Activated T-cell treated with anti-CD3 and anti-CD28 coated beads, Interleukin-2, amount 50 U/mL, for 72 hours (primary cell): ENCODE measurements at regions not wholly inside any gene's neighbourhood (a gene's known extent, or its start where the extent isn't known, plus 50 kb on each side); places are given as distances from the start of the nearest gene placed in this dataset.

Experiments
- ATAC-seq, 2 donors: fragments of 150-1000 bp; cut with Tn5 transposase; replicated peaks in 1 of 2; 2 replicates each; pipeline ENCODE4 v1.10.0; 2021; ENCODE audit warnings: moderate library complexity in 2 of 2, mild to moderate bottlenecking in 1 of 2
- DNase-seq, 2 donors: peaks; one replicate each; pipeline ENCODE4 v3.0.0; 2021 to 2022; ENCODE audit warnings: mixed read lengths in 1 of 2
- H3K27ac Mint-ChIP-seq: one replicate; pipeline ENCODE4 v1.8.0; 2022; ENCODE audit warnings: mild to moderate bottlenecking, moderate library complexity, mixed read lengths
- H3K27me3 Mint-ChIP-seq: one replicate; pipeline ENCODE4 v1.8.0; 2022; ENCODE audit warnings: low read depth, mixed read lengths
- H3K36me3 Mint-ChIP-seq, 2 donors: one replicate each; pipeline ENCODE4 v1.8.0; 2022; ENCODE audit warnings: mixed read lengths in 2 of 2, mild to moderate bottlenecking in 1 of 2; ENCODE audit not compliant: insufficient read depth in 2 of 2
- H3K4me1 Mint-ChIP-seq: one replicate; pipeline ENCODE4 v1.8.0; 2022; ENCODE audit warnings: low read depth, mixed read lengths
- H3K4me3 Mint-ChIP-seq, 2 donors: one replicate each; pipeline ENCODE4 v1.8.0; 2022; ENCODE audit warnings: mild to moderate bottlenecking in 2 of 2, mixed read lengths in 2 of 2, moderate library complexity in 2 of 2
- H3K9me3 Mint-ChIP-seq, 2 donors: one replicate each; pipeline ENCODE4 v1.8.0; 2022; ENCODE audit warnings: mixed read lengths in 2 of 2

DNA sequence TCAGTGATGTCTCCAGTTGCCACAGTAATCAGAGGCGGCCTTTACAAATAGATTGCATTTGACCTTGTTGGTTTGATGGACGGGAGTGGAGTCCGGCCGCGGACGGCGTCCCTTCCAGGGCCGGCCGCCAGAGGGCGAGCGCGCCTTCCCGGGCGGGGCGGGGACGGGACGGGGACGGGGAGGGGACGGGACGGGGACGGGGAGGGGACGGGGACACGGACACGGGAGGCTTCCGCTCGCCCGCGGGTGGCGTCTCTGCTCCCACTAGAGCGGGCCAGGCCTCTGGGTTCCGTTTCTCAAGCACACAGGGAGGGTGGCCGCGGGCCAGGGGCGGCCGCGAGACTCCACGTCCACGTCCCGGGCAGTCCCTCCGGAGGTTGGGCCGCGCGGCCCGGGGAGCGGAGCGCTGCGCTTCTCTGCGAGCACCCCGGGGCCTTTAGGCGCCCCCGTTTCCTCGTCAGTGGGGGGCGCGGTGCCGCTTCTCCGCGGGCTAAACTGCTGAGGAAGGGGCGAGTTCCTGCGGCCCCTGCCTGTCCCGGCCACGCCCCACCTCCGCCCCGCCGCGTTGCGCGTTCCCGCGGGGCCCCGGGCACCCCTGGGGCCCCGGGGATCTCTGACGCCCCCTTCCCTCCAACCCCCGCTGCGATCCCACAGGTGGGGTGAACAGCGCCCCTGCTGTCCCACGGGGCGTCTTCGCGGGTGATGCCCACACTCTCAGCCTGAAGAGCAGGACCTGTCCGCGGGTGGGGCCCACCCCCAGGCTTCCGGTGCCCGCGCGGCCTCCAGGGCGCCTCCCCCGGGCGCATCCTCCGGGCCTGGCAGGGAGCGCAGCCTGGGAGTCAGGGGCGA lies 84.2 kb upstream of the MKI67 start:
- peak overlapping the region; percentile 24 for H3K27ac Mint-ChIP-seq
- peaks cover 14% of the 10 kb centered on the region for H3K4me1 Mint-ChIP-seq
- DNase-seq (peak; percentile 77 to 88), ATAC-seq (peak; percentile 74 to 76)
- H3K27me3 Mint-ChIP-seq, result no peaks in the 10 kb centered on the region
- no peaks in the 10 kb centered on the region for H3K36me3 Mint-ChIP-seq
- no peaks in the 10 kb centered on the region for H3K9me3 Mint-ChIP-seq
- H3K4me3 Mint-ChIP-seq, result peak overlapping the region; percentile 76 to 80

DNA sequence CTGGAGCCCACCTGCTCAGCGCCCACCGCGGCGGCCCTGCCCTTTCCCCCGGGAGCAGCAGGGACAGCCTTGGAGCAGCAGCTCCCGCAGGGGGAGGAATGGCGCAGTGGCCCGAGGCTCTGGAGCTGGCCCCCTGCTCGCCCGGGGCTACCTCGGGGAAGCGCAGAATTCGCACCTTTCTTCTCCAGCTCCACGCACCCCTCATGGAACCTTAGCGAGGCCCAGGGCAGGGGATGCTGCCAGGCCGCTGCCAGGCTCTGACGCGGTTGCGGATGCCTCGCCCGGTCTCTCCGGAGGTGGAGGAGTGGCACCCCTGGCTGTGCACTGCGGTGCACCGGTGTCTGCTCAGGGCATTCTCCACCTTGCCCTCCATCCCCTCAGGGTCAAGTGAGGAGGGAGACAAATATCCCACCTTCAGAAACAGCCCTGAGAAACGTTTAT lies 84.9 kb upstream of the MKI67 start:
- Mint-ChIP-seq H3K4me3 (peak overlapping the region in 1 of 2 donors; percentile 76), H3K9me3 (no peaks in the 10 kb centered on the region), H3K4me1 (peaks cover 14% of the 10 kb centered on the region), H3K27ac (no peak overlapping the region), H3K27me3 (no peaks in the 10 kb centered on the region), H3K36me3 (no peaks in the 10 kb centered on the region)
- ATAC-seq (no peak), DNase-seq (peak in 1 of 2 donors; percentile 8)

DNA sequence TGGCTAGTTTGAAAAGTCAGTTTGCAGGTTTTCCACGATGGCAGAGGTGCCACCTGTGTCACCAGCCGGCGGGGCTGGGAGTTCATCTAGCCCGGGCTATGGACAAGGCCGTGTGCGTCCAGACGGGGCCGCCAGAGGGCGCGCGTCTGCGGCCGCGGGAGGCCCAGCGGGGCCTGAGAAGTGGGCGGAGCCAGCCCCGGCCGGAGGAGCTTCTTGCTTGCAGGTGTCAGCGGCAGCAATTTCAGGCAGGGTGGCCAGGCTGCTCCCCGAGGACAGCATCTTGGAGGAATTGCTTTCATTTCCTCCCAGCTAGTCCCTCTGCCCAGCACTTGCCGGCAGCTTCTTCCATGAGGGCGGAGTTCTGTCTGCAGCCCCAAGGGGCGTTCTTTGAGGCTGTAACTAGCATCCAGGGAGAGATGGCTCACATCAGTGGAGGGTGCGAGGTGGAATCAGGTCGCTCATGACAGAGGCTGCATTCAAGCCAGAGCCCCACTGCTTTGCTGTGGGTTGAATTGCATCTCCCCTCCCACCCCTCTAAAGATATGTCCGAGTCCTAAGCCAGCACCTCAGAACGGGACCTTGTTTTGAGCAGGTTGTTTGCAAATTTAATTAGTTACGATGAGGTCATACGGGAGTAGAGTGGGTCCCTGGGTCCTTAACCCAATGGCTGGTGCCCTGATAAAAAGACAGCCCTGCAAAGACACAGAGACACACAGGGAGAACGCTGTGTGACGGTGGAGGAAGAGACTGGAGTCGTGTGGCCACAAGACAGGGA lies 85.9 kb upstream of the MKI67 start:
- peak; percentile 89 to 92 for DNase-seq
- no peaks in the 10 kb centered on the region for H3K36me3 Mint-ChIP-seq
- no peaks in the 10 kb centered on the region for H3K27me3 Mint-ChIP-seq
- H3K27ac Mint-ChIP-seq, result no peak overlapping the region
- peak overlapping the region; percentile 71 to 76 for H3K4me3 Mint-ChIP-seq
- ATAC-seq, result peak; percentile 76 to 80
- H3K4me1 Mint-ChIP-seq, result peaks cover 14% of the 10 kb centered on the region
- no peaks in the 10 kb centered on the region for H3K9me3 Mint-ChIP-seq

DNA sequence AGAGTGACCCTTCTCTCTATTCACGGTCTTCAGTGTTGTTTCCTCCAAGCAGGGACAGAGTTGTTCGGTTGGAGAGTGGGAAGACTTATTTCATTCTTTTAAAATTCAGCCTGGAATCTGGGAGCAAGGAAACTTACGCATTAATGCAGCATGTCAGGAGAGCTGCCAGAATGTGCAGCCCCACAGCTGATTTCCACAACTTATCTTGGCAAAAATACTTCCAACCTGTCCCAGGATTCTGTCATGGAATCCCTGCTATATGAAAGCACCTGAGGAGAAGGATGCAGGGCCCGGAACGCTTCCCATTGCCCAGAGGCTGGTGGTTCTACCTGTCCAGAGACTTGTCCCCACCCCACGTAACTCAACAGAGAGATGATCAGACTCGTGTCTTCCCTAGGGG lies 86.9 kb upstream of the MKI67 start:
- H3K27ac Mint-ChIP-seq, result no peak overlapping the region
- no peak overlapping the region for H3K4me3 Mint-ChIP-seq
- peaks cover 14% of the 10 kb centered on the region for H3K4me1 Mint-ChIP-seq
- no peaks in the 10 kb centered on the region for H3K9me3 Mint-ChIP-seq
- no peaks in the 10 kb centered on the region for H3K27me3 Mint-ChIP-seq
- H3K36me3 Mint-ChIP-seq, result no peaks in the 10 kb centered on the region
- no peak for DNase-seq
- ATAC-seq, result no peak

DNA sequence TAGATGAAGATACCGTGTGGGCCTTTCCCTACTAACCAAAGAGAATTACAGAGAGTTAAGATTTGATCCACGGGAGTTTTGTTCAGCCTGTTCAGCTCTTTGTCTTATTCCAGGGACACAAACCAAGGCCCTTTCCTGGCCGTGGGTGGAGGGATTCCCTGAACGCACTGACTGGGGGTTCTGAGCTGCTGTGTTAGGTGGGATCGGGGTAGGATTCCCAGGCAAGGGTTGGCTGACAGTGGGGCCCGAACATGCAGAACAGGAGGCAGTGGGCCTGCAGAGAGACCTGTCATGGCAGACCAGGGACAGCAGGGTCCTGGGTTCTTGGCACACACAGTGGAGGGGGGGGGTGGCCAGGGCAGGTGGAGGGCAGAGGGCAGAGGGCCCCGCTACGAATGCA lies 89.5 kb upstream of the MKI67 start:
- H3K36me3 Mint-ChIP-seq, result no peaks in the 10 kb centered on the region
- DNase-seq (no peak), ATAC-seq (no peak)
- no peak overlapping the region for H3K27ac Mint-ChIP-seq
- no peak overlapping the region for H3K4me3 Mint-ChIP-seq
- H3K27me3 Mint-ChIP-seq, result no peaks in the 10 kb centered on the region
- peaks cover 16% of the 10 kb centered on the region for H3K4me1 Mint-ChIP-seq
- no peaks in the 10 kb centered on the region for H3K9me3 Mint-ChIP-seq

DNA sequence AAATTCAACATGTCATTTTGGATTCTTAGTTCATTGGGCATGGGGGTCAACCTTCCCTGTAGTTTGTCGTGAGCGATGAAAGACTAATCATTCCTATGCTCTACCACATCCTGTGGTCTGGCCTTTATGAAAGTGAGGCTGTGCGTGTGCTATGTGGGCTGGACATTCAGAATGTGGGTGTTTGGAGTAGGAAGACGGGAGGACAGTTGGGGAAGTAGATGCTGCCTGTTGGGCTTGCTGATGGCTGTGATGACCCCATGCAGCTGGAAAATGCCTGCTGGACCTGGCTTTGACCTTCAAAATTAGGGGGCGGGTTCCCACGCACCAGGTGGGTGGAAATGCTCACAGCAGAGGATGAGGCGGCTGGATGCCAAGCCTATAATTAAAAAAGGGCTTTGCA lies 90.9 kb upstream of the MKI67 start:
- H3K36me3 Mint-ChIP-seq, result no peaks in the 10 kb centered on the region
- H3K27ac Mint-ChIP-seq, result no peak overlapping the region
- H3K4me1 Mint-ChIP-seq, result peaks cover 19% of the 10 kb centered on the region
- H3K9me3 Mint-ChIP-seq, result no peaks in the 10 kb centered on the region
- no peak for ATAC-seq
- H3K27me3 Mint-ChIP-seq, result peaks cover 10% of the 10 kb centered on the region
- no peak for DNase-seq
- no peak overlapping the region for H3K4me3 Mint-ChIP-seq

DNA sequence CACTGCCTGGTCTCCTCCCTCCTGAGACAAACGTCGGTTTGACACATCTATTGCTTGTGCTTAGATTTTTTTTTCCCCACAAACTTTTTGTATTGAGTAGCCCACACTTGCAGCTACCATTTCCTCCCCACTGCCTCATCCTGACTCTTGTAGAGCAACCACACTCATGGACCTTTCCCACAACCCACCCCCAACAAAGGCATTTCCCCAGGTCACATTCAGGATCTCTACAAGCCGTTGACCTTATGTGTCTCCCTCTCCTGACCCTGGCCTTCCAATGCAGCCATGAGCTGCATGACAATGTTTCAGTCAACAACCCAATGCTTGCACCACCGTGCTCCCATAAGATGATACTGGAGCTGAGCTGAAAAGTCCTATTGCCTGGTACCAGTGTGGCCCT lies 91.9 kb upstream of the MKI67 start:
- Mint-ChIP-seq H3K27me3 (peaks cover 10% of the 10 kb centered on the region), H3K4me3 (no peak overlapping the region), H3K9me3 (no peaks in the 10 kb centered on the region), H3K4me1 (peaks cover 12% of the 10 kb centered on the region), H3K36me3 (no peaks in the 10 kb centered on the region), H3K27ac (no peak overlapping the region)
- DNase-seq (no peak), ATAC-seq (no peak)

DNA sequence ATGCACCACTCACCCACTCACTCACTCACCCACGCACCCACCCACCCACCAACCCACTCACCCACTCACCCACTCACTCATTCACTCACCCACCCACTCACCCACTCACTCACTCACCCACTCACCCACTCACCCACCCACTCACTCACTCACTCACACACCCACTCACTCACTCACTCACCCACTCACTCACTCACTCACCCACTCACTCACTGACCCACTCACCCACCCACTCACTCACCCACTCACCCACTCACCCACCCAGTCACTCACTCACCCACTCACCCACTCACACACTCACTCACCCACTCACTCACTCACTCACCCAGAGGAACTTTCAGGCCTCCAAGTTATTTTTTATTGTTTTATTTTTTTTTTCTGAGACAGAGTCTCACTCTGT lies 93.1 kb upstream of the MKI67 start:
- H3K27me3 Mint-ChIP-seq, result peaks cover 10% of the 10 kb centered on the region
- ATAC-seq (no peak), DNase-seq (no peak)
- H3K9me3 Mint-ChIP-seq, result no peaks in the 10 kb centered on the region
- no peak overlapping the region for H3K27ac Mint-ChIP-seq
- H3K4me3 Mint-ChIP-seq, result no peak overlapping the region
- H3K4me1 Mint-ChIP-seq, result peaks cover 12% of the 10 kb centered on the region
- H3K36me3 Mint-ChIP-seq, result no peaks in the 10 kb centered on the region

DNA sequence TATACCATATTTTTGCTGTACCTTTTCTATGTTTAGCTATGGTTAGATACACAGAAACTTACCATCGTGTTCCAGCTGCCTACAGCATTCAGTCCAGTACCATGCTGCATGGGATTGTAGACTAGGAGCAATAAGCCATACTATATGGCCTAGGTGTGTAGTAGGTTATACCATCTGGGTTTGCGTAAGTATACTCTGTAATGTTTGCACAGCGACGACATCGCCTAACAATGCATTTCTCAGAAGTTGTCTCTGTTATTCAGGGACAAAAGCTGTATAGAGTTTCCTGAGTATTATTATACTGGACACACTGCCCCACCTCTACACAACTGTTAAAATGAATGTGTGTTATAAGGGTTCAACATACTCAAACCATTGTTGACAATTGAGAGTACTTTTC lies 93.8 kb upstream of the MKI67 start:
- ATAC-seq, result no peak
- peaks cover 11% of the 10 kb centered on the region for H3K27me3 Mint-ChIP-seq
- H3K4me3 Mint-ChIP-seq, result no peak overlapping the region
- peaks cover 12% of the 10 kb centered on the region for H3K4me1 Mint-ChIP-seq
- no peak overlapping the region for H3K27ac Mint-ChIP-seq
- DNase-seq, result no peak
- H3K36me3 Mint-ChIP-seq, result no peaks in the 10 kb centered on the region
- H3K9me3 Mint-ChIP-seq, result no peaks in the 10 kb centered on the region

DNA sequence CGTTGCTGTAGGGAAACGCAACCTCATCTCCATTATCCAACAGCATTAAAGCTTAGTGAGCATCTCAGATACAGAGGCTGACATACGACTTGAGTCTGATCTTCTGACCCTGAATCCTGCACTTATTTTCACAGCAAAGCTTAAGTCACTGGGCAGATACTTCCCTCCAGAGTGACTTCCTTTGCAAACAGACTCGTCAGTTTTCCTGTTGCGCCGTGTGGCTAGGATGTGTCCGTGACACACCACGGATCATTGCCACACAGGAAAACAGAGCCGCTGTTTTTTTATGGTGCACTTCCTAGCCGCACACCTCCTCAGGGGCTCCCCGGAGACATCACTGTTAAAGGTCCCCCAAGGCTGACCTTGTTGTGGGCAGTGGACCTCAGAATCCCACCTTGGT lies 94.9 kb upstream of the MKI67 start:
- ATAC-seq (no peak), DNase-seq (no peak)
- H3K27me3 Mint-ChIP-seq, result peaks cover 18% of the 10 kb centered on the region
- no peak overlapping the region for H3K27ac Mint-ChIP-seq
- H3K4me3 Mint-ChIP-seq, result peak overlapping the region; percentile 4 to 12
- no peaks in the 10 kb centered on the region for H3K36me3 Mint-ChIP-seq
- peaks cover 12% of the 10 kb centered on the region for H3K4me1 Mint-ChIP-seq
- peaks cover 0 to 2% of the 10 kb centered on the region in 2 donors for H3K9me3 Mint-ChIP-seq

DNA sequence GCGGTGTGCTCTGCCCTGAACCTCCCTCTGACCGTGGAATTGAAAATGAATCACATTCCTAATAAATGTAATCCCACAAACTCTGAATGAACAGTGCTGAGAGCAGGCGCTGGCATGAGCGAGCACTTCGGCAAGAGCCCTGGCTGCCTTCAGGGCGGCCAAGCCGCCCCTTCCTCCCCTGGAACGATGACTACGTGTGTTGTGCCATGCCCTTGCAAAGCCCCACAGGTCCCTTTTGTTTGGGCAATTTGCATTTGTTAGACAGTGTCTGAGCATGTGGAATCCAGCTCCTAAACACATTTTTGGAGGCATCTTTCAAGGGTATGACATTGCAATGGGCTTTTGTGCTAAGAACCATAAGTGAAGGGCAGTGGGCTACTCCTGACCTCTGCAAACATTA lies 95.6 kb upstream of the MKI67 start:
- Mint-ChIP-seq H3K36me3 (no peaks in the 10 kb centered on the region), H3K9me3 (peaks cover 0 to 4% of the 10 kb centered on the region in 2 donors), H3K4me3 (peak overlapping the region in 1 of 2 donors; percentile 43), H3K27ac (no peak overlapping the region), H3K27me3 (peaks cover 18% of the 10 kb centered on the region), H3K4me1 (peaks cover 12% of the 10 kb centered on the region)
- DNase-seq, result no peak
- ATAC-seq, result no peak

DNA sequence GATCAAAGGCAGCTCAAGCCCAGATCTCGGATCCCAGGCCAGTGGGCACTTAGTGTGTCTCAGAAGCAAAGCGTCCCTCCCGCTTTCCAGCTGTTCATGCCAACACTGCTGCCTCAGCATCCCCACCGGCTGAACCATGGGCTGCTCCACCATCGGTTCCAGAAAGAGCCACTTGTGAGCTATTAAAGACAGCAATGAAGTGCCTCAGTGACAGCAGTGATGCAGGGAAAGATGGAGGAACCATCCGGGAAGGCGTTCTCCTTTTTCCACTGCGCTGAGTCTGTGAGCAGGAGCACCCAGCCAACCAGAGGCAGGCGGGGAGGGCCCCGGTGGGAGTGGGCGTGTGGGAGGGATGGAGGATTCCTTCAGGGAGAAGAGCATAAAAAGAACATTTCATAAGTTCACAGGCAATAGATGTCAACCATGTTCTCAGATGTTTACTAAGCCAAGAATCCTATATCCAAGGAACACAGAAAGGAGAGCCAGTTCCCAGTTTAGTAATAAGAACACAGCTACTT lies 96.2 kb upstream of the MKI67 start:
- H3K27me3 Mint-ChIP-seq, result peaks cover 18% of the 10 kb centered on the region
- no peak overlapping the region for H3K4me3 Mint-ChIP-seq
- ATAC-seq, result no peak
- no peaks in the 10 kb centered on the region for H3K36me3 Mint-ChIP-seq
- peaks cover 12% of the 10 kb centered on the region for H3K4me1 Mint-ChIP-seq
- no peak for DNase-seq
- H3K9me3 Mint-ChIP-seq, result peaks cover 0 to 4% of the 10 kb centered on the region in 2 donors
- no peak overlapping the region for H3K27ac Mint-ChIP-seq

DNA sequence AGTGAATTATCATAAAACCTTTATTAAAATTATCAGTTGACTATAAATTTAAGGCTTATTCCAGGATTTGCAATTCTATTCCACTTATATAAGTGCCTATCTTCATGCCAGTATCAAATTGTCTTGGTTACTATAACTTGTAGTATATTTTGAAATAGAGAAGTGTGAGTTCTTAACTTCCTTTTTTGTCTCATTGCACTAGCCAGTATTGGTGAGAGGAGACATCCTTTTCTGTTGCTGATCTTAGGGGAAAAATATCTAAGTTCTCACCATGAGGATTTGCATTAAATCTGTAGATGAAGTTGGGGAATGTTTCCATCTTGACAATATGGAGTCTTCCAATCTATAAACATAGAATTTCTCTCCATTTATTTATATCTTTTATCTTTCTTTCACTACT lies 104.2 kb upstream of the MKI67 start:
- no peaks in the 10 kb centered on the region for H3K4me1 Mint-ChIP-seq
- H3K9me3 Mint-ChIP-seq, result peaks cover 13% of the 10 kb centered on the region in 2 donors
- peaks cover 3% of the 10 kb centered on the region for H3K27me3 Mint-ChIP-seq
- no peak for ATAC-seq
- H3K36me3 Mint-ChIP-seq, result peaks cover 5 to 10% of the 10 kb centered on the region in 2 donors
- no peak overlapping the region for H3K4me3 Mint-ChIP-seq
- no peak overlapping the region for H3K27ac Mint-ChIP-seq
- no peak for DNase-seq
